Suprapubic skin (tissue), 4 donors: ENCODE measurements at regions not wholly inside any gene's neighbourhood (a gene's known extent, or its start where the extent isn't known, plus 50 kb on each side); places are given as distances from the start of the nearest gene placed in this dataset.

Experiments used
- DNase-seq, 2 donors: peaks; one replicate each; pipeline ENCODE4 v3.0.0-alpha.2; 2019; ENCODE audit warnings: low spot score in 2 of 2
- H3K27ac ChIP-seq: fragments of 200-600 bp; sonication (generic); one replicate; pipeline ENCODE4 v1.5.1; 2019
- H3K27me3 ChIP-seq: fragments of 200-600 bp; sonication (generic); one replicate; pipeline ENCODE4 v1.5.1; 2019
- H3K36me3 ChIP-seq: fragments of 200-600 bp; sonication (generic); one replicate; pipeline ENCODE4 v1.5.1; 2019
- H3K4me1 ChIP-seq: fragments of 200-600 bp; sonication (generic); one replicate; pipeline ENCODE4 v1.5.1; 2019
- H3K4me3 ChIP-seq: fragments of 200-600 bp; sonication (generic); one replicate; pipeline ENCODE4 v1.5.1; 2019; ENCODE audit warnings: mild to moderate bottlenecking
- H3K9me3 ChIP-seq: fragments of 200-600 bp; sonication (generic); one replicate; pipeline ENCODE4 v1.5.1; 2019
- EP300 ChIP-seq: sonication (generic); formaldehyde crosslinking; IDR thresholded peaks from one replicate; pipeline ENCODE4 v1.6.1; 2017; ENCODE audit warnings: antibody characterized with exemption
- POLR2A ChIP-seq, 2 donors: fragments of 450-650 bp; IDR thresholded peaks; one replicate each; pipeline ENCODE4 v1.6.1; 2017; ENCODE audit warnings: antibody characterized with exemption in 2 of 2, mild to moderate bottlenecking in 2 of 2, moderate library complexity in 2 of 2
- POLR2AphosphoS5 ChIP-seq, 3 donors: sonication (generic); formaldehyde crosslinking; IDR thresholded peaks; one replicate each; pipeline ENCODE4 v1.6.1; 2017; ENCODE audit warnings: antibody characterized with exemption in 3 of 3
- WGBS: methylation state at CpG from one replicate; pipeline ENCODE4 v1.1.5; 2018; 5-methylcytosine and 5-hydroxymethylcytosine counted together
- TF ChIP-seq, protein P1 (sequence below), 2 donors: fragments of 200-600 bp in 1 of 2; fragments of 450-650 bp in 1 of 2; sonication (generic) in 1 of 2; IDR thresholded peaks; one replicate each; pipeline ENCODE4 v1.5.1; 2016 to 2019; ENCODE audit warnings: antibody characterized with exemption in 2 of 2, mild to moderate bottlenecking in 1 of 2, moderate library complexity in 1 of 2

DNA sequence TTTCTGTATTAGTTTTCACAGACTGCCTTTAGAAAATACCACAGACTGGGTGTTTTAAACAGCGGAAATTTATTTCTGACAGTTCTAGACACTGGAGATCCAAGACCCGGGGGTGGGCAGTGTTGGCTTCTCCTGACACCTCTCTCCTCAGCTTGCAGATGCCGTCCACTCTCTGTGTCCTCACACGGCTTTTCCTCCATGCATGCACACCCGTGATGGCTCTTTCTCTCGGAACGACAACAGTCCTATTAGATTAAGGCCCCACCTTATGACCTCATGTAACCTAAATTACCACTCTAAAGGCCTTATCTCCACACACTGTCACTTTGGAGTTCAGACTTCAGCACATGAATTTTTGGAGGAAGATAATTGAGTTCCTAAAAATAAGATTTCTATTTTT, 142.9 kb upstream of the VWC2 start:
- TF ChIP-seq, protein P1, sequence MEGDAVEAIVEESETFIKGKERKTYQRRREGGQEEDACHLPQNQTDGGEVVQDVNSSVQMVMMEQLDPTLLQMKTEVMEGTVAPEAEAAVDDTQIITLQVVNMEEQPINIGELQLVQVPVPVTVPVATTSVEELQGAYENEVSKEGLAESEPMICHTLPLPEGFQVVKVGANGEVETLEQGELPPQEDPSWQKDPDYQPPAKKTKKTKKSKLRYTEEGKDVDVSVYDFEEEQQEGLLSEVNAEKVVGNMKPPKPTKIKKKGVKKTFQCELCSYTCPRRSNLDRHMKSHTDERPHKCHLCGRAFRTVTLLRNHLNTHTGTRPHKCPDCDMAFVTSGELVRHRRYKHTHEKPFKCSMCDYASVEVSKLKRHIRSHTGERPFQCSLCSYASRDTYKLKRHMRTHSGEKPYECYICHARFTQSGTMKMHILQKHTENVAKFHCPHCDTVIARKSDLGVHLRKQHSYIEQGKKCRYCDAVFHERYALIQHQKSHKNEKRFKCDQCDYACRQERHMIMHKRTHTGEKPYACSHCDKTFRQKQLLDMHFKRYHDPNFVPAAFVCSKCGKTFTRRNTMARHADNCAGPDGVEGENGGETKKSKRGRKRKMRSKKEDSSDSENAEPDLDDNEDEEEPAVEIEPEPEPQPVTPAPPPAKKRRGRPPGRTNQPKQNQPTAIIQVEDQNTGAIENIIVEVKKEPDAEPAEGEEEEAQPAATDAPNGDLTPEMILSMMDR (IDR thresholded peaks at IDR 0.05): no peak
- TF ChIP-seq EP300 (no peak), POLR2AphosphoS5 (IDR thresholded peaks at IDR 0.05) (no peak), POLR2A (IDR thresholded peaks at IDR 0.05) (no peak)
- Histone ChIP-seq H3K4me1 (no peaks in the 10 kb centered on the region), H3K27ac (no peak overlapping the region), H3K4me3 (no peak overlapping the region), H3K27me3 (no peaks in the 10 kb centered on the region), H3K9me3 (no peaks in the 10 kb centered on the region), H3K36me3 (no peaks in the 10 kb centered on the region)
- 90% methylated on average over 7 of the region's 7 CpGs for WGBS
- no peak for DNase-seq

DNA sequence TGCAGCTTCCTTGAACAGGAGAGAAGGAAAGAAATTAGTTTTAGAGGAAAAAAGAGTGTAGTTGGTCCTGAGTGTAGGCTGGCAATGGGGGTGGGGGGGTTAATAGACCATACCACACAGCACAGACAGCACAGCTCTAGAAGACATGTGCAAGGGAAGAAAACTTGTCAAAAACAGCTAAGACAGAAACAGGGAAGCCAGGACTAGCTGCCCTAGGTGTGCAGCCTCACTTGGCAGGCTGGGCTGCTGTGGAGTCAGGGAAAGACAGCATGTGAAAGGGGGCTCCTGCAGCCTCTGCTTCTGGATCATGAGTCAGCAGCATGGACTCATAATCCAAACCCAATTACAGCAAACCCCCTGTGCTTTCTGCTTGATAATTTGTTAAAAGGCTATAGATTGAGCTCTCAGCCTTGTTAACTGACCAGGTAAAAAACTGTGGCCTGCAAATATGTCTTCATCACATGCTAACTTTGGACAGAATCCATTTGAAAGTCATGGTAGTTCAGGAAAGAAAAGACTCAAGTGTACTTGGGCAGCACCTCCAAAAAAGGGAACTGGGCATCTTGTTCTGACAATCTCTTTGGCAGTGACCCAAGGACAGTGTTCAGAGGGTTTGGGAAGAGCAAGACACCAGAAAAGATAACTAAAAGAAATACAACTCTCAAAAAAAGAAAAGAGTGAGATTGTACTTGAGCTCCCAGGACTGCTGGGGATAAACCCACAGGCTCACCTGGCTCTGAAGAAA, 142.2 kb upstream of the VWC2 start:
- no peaks in the 10 kb centered on the region for H3K36me3 ChIP-seq
- H3K27me3 ChIP-seq: no peaks in the 10 kb centered on the region
- H3K4me3 ChIP-seq: no peak overlapping the region
- TF ChIP-seq POLR2A (IDR thresholded peaks at IDR 0.05) (no peak), EP300 (no peak), POLR2AphosphoS5 (IDR thresholded peaks at IDR 0.05) (no peak)
- TF ChIP-seq, protein P1 (IDR thresholded peaks at IDR 0.05): no peak
- H3K9me3 ChIP-seq: no peaks in the 10 kb centered on the region
- DNase-seq: no peak
- no peak overlapping the region for H3K27ac ChIP-seq
- H3K4me1 ChIP-seq: no peaks in the 10 kb centered on the region

DNA sequence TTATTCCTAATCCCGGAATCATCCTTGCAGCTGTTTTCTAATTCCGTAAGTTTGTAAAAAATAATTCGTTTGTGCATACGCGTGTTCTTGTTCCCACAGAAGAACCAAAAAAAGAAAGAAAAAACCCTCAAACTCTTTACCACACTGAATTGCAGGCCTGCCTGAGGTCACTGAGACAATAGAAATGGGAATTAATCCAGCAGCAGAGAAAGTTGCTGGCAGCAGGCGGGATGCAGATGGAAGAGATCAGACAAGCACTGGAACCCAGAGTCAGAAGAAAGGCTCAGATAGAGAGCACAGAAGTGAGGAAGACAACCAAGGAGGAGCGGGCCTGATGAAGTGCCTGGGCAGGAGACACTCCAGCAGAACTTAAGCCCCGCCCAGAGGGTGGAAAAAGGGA, 141.5 kb upstream of the VWC2 start:
- no peaks in the 10 kb centered on the region for H3K36me3 ChIP-seq
- TF ChIP-seq, protein P1 (IDR thresholded peaks at IDR 0.05): no peak
- TF ChIP-seq EP300 (no peak), POLR2AphosphoS5 (IDR thresholded peaks at IDR 0.05) (no peak), POLR2A (IDR thresholded peaks at IDR 0.05) (no peak)
- no peak overlapping the region for H3K27ac ChIP-seq
- no peak for DNase-seq
- H3K27me3 ChIP-seq: no peaks in the 10 kb centered on the region
- H3K4me1 ChIP-seq: no peaks in the 10 kb centered on the region
- H3K9me3 ChIP-seq: no peaks in the 10 kb centered on the region
- 63% methylated on average over 7 of the region's 8 CpGs for WGBS
- no peak overlapping the region for H3K4me3 ChIP-seq

DNA sequence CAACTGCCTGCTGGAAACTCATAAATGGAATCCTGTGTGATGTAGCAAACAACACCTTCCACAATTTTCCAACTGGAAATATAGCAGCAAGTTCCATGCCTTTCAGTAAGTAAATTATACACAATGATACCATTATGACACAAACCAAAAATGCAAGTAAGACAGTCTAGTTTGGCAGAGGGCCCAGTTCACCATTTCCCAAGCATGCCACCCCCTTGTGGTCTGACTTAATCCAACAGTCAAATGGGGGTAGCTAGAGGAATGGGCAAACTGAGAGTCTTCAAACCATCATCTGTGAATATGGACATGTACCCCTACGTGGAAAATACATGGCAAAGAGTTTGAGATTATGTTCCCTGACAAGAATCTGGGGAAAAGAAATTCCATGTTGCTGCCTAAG, 137.6 kb upstream of the VWC2 start:
- Histone ChIP-seq H3K9me3 (no peaks in the 10 kb centered on the region), H3K27ac (no peak overlapping the region), H3K4me1 (no peaks in the 10 kb centered on the region), H3K36me3 (no peaks in the 10 kb centered on the region), H3K4me3 (no peak overlapping the region), H3K27me3 (no peaks in the 10 kb centered on the region)
- WGBS: 68% methylated on average over 1 of the region's 1 CpG
- no peak for TF ChIP-seq POLR2AphosphoS5 (IDR thresholded peaks at IDR 0.05)
- TF ChIP-seq EP300: no peak
- TF ChIP-seq, protein P1 (IDR thresholded peaks at IDR 0.05): no peak
- TF ChIP-seq POLR2A (IDR thresholded peaks at IDR 0.05): no peak
- DNase-seq: no peak

DNA sequence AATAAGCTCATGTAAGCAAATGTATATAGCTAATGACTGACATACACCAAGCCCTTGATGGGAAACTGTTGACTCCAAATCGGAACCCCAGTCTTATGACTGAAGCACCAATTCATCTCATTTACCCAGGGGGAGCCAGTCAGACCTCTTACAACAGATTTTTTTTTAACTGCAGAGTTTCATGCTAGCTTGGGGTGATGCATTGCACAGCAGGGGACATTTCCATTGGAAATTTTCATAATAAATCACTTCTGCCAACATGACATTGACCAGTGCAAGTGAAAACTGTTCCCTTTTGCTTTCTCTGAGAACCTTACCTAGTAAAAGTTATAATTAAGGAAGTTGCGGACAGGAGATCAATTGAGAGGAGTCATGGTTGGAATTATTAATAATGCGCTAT, 137.0 kb upstream of the VWC2 start:
- TF ChIP-seq, protein P1 (IDR thresholded peaks at IDR 0.05): no peak
- TF ChIP-seq EP300 (no peak), POLR2AphosphoS5 (IDR thresholded peaks at IDR 0.05) (no peak), POLR2A (IDR thresholded peaks at IDR 0.05) (no peak)
- 91% methylated on average over 3 of the region's 3 CpGs for WGBS

More for the DNA sequence above, 137.0 kb upstream of the VWC2 start:
- H3K27me3 ChIP-seq: no peaks in the 10 kb centered on the region
- no peaks in the 10 kb centered on the region for H3K36me3 ChIP-seq
- DNase-seq: no peak
- H3K9me3 ChIP-seq: no peaks in the 10 kb centered on the region
- no peaks in the 10 kb centered on the region for H3K4me1 ChIP-seq
- no peak overlapping the region for H3K27ac ChIP-seq
- H3K4me3 ChIP-seq: no peak overlapping the region
